PC-9 (cell line): ENCODE measurements at regions not wholly inside any gene's neighbourhood (a gene's known extent, or its start where the extent isn't known, plus 50 kb on each side); places are given as distances from the start of the nearest gene placed in this dataset.

Experiments
- EZH2 ChIP-seq: fragments of 200-600 bp; sonication (generic); IDR thresholded peaks from 2 replicates; pipeline ENCODE4 v1.8.0; 2017; ENCODE audit warnings: antibody characterized with exemption, low read depth
- TF ChIP-seq, protein P1 (sequence below): fragments of 200-600 bp; sonication (generic); conservative IDR thresholded peaks from 2 replicates; pipeline ENCODE4 v1.6.1; 2017; ENCODE audit warnings: mixed run types, antibody characterized with exemption, mild to moderate bottlenecking, moderate library complexity

DNA sequence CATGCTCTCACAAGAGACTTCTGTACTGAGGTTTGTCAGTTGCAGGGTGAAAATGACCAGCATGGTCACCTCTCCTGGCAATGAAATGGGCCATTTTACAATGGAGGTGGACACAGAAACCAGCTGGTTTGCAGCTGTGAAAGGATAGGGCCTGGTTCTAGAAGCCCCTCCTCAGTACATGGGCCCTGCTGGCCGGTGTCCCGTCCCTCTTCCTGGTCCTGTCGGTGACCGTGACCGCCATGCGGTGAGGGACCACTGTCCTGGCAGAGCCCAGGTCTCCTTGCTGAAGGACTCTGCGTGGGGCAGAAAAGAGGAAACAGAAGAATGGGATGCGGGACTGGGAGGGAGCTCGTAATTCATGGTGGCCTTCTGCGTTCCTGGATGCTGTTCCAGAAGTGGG lies 76.0 kb upstream of the ZNF423 start:
- TF ChIP-seq, protein P1, sequence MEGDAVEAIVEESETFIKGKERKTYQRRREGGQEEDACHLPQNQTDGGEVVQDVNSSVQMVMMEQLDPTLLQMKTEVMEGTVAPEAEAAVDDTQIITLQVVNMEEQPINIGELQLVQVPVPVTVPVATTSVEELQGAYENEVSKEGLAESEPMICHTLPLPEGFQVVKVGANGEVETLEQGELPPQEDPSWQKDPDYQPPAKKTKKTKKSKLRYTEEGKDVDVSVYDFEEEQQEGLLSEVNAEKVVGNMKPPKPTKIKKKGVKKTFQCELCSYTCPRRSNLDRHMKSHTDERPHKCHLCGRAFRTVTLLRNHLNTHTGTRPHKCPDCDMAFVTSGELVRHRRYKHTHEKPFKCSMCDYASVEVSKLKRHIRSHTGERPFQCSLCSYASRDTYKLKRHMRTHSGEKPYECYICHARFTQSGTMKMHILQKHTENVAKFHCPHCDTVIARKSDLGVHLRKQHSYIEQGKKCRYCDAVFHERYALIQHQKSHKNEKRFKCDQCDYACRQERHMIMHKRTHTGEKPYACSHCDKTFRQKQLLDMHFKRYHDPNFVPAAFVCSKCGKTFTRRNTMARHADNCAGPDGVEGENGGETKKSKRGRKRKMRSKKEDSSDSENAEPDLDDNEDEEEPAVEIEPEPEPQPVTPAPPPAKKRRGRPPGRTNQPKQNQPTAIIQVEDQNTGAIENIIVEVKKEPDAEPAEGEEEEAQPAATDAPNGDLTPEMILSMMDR = no peak
- TF ChIP-seq EZH2 = 0 out of 2 replicates have a peak, but pooled peaks have one; percentile 34
